HEK293T (cell line): ENCODE measurements at regions not wholly inside any gene's neighbourhood (a gene's known extent, or its start where the extent isn't known, plus 50 kb on each side); places are given as distances from the start of the nearest gene placed in this dataset.

ENCODE experiments used
- CTCF ChIA-PET: fragments of 350-600 bp; formaldehyde crosslinking; extraction: SDS; loops from one replicate; lab custom pipeline; 2021; ENCODE audit warnings: antibody characterized with exemption, inconsistent platforms; lab: Yijun Ruan, JAX
- POLR2A ChIA-PET: fragments of 350-600 bp; formaldehyde crosslinking; extraction: SDS; loops from one replicate; lab custom pipeline; 2020; ENCODE audit warnings: antibody characterized with exemption, inconsistent platforms; lab: Yijun Ruan, JAX
- DNase-seq: peaks from one replicate; pipeline ENCODE4 v3.0.0; 2012; ENCODE audit warnings: mixed read lengths; ENCODE audit errors: extremely low spot score
- ARNT ChIP-seq: fragments of 450-650 bp; IDR thresholded peaks from 2 replicates; pipeline ENCODE4 v1.6.1; 2017; ENCODE audit warnings: mild to moderate bottlenecking
- BHLHE40 ChIP-seq: fragments of 450-650 bp; IDR thresholded peaks from 2 replicates; pipeline ENCODE4 v1.6.1; 2016; ENCODE audit warnings: mild to moderate bottlenecking, moderate library complexity, borderline replicate concordance
- CTBP1 ChIP-seq: fragments of 450-650 bp; IDR thresholded peaks from 2 replicates; pipeline ENCODE4 v1.6.1; 2016; ENCODE audit warnings: borderline replicate concordance
- ELF4 ChIP-seq: fragments of 450-650 bp; IDR thresholded peaks from 2 replicates; pipeline ENCODE4 v1.6.1; 2017; ENCODE audit warnings: antibody characterized with exemption
- FOXA1 ChIP-seq: fragments of 450-650 bp; IDR thresholded peaks from 2 replicates; pipeline ENCODE4 v1.6.1; 2016; ENCODE audit warnings: mild to moderate bottlenecking
- FOXK2 ChIP-seq: fragments of 450-650 bp; IDR thresholded peaks from 2 replicates; pipeline ENCODE4 v1.6.1; 2016; ENCODE audit warnings: mild to moderate bottlenecking
- FOXM1 ChIP-seq: fragments of 450-650 bp; IDR thresholded peaks from 2 replicates; pipeline ENCODE4 v1.6.1; 2017; ENCODE audit warnings: mild to moderate bottlenecking, borderline replicate concordance
- HDGF ChIP-seq: fragments of 450-650 bp; IDR thresholded peaks from 2 replicates; pipeline ENCODE4 v1.6.1; 2017; ENCODE audit warnings: antibody characterized with exemption, borderline replicate concordance
- L3MBTL2 ChIP-seq: fragments of 450-650 bp; conservative IDR thresholded peaks from 2 replicates; pipeline ENCODE4 v1.6.1; 2016; ENCODE audit warnings: mild to moderate bottlenecking
- LEF1 ChIP-seq: fragments of 450-650 bp; IDR thresholded peaks from 2 replicates; pipeline ENCODE4 v1.6.1; 2017; ENCODE audit warnings: mild to moderate bottlenecking, borderline replicate concordance
- NFRKB ChIP-seq: fragments of 450-650 bp; IDR thresholded peaks from 2 replicates; pipeline ENCODE4 v1.6.1; 2016; ENCODE audit warnings: mild to moderate bottlenecking, moderate library complexity
- SP1 ChIP-seq: fragments of 450-650 bp; IDR thresholded peaks from 2 replicates; pipeline ENCODE4 v1.6.1; 2017
- SUZ12 ChIP-seq: fragments of 450-650 bp; IDR thresholded peaks from 2 replicates; pipeline ENCODE4 v1.6.1; 2016; ENCODE audit warnings: mild to moderate bottlenecking
- TARDBP ChIP-seq: fragments of 450-650 bp; IDR thresholded peaks from 2 replicates; pipeline ENCODE4 v1.6.1; 2016
- ZNF384 ChIP-seq: fragments of 450-650 bp; IDR thresholded peaks from 2 replicates; pipeline ENCODE4 v1.6.1; 2016
- TF ChIP-seq, protein P1 (sequence below): fragments of 450-650 bp; IDR thresholded peaks from 2 replicates; pipeline ENCODE4 v1.6.1; 2016

DNA sequence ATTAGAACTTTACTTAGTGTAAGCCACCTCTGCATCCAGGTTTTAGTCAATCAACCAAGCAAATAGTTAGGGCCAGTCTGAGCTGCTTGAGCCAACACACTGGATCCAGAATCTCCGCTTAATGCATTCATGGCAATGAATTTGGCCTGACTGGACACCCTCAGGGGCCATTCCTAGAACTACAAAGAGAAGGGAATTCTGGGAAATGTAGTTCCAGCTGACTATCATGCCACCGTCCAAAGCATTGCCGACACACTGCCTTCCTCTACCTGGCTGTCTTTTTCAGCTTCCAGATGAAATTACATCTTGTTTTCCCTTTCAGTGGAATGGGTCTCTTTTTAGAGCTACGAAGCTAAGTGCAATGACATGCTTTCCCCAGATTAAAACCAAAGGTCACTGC, 163.0 kb upstream of the IGSF21 start:
- DNase-seq: peak; percentile 20
- ChIA-PET POLR2A (no interaction called here), CTCF (no interaction called here)
- no peak for TF ChIP-seq L3MBTL2
- TF ChIP-seq ARNT: no peak
- TF ChIP-seq, protein P1, sequence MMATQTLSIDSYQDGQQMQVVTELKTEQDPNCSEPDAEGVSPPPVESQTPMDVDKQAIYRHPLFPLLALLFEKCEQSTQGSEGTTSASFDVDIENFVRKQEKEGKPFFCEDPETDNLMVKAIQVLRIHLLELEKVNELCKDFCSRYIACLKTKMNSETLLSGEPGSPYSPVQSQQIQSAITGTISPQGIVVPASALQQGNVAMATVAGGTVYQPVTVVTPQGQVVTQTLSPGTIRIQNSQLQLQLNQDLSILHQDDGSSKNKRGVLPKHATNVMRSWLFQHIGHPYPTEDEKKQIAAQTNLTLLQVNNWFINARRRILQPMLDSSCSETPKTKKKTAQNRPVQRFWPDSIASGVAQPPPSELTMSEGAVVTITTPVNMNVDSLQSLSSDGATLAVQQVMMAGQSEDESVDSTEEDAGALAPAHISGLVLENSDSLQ: no peak
- no peak for TF ChIP-seq LEF1
- no peak for TF ChIP-seq FOXM1
- TF ChIP-seq FOXA1: no peak
- no peak for TF ChIP-seq ZNF384
- no peak for TF ChIP-seq CTBP1
- no peak for TF ChIP-seq ELF4
- TF ChIP-seq SUZ12: no peak
- no peak for TF ChIP-seq NFRKB
- no peak for TF ChIP-seq BHLHE40
- no peak for TF ChIP-seq HDGF
- no peak for TF ChIP-seq FOXK2
- TF ChIP-seq TARDBP: no peak
- TF ChIP-seq SP1: no peak

DNA sequence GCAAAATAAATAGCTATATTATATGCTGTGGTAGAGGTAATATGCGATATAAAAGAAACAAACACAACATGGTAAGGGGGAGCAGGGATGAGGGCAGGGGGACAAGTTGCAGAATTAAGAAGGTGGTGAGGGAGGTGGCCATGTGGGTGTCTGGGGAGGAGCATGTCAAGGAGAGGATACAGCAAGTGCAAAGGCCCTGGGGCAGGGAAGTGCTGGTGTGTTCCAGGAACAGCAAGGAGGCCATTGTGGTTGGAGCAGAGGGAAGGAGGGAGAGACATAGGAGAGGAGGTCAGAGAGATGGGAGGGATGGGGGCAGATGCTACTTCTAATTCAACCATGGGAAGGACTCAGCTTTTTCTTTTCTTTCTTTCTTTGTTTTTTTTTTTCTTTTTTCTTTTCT, 161.2 kb upstream of the IGSF21 start:
- TF ChIP-seq LEF1: no peak
- no peak for TF ChIP-seq ELF4
- no peak for TF ChIP-seq FOXA1
- TF ChIP-seq HDGF: no peak
- TF ChIP-seq ZNF384: no peak
- no peak for TF ChIP-seq BHLHE40
- DNase-seq: no peak
- ChIA-PET CTCF (interaction anchor here (1.2 kb wide), 1 partner anchor 8 kb away, joined by 3 read pairs; no protein-coding TSS in a partner anchor), POLR2A (no interaction called here)

DNA sequence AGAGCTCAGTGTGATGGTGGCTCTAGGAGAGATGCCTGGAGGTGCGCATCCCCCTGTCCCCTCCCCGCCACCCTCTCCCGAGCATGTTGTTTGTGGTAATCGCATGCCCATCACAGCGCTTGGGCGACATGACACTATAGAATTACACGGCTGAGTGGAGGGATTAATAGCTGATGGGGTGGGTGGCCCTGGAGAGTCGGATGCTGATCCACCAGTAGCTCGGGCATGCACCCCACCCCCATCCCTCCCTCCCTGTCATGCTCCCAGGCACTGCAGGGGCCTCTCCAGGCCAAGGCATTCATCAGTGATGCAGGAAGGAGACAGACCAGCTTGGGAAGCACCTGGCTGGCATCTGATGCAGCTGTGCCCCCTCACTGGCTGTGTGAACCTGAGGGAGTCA, 159.0 kb upstream of the IGSF21 start:
- ChIA-PET POLR2A (no interaction called here), CTCF (no interaction called here)
- no peak for DNase-seq
- TF ChIP-seq TARDBP: no peak
- no peak for TF ChIP-seq ZNF384
- no peak for TF ChIP-seq LEF1
- TF ChIP-seq, protein P1: no peak

DNA sequence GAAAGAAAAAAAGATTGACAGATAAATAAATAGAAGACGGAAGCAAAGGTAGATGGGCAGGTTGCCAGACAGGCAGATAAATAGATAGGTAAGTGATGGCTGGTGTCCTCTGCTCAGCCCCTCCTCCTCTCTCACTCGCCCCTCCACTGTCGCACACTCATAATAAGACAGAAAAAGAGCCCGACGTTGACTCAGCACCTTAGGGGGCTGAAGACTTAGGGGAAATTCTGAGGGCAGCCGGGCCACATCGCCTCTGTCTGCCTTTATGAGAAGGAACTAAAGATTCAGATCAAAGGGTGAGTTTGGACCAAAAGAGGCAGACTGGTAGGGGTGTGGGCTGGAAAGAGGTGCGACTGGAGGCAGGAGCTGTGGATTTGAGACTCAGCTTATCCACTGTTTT, 158.1 kb upstream of the IGSF21 start:
- TF ChIP-seq, protein P1: no peak
- no peak for TF ChIP-seq FOXM1
- TF ChIP-seq ZNF384: no peak
- TF ChIP-seq FOXA1: no peak
- no peak for TF ChIP-seq L3MBTL2
- TF ChIP-seq NFRKB: no peak
- TF ChIP-seq FOXK2: no peak
- no peak for TF ChIP-seq SUZ12
- TF ChIP-seq TARDBP: no peak
- no peak for TF ChIP-seq CTBP1
- no peak for TF ChIP-seq HDGF
- TF ChIP-seq SP1: no peak
- TF ChIP-seq BHLHE40: no peak
- no peak for TF ChIP-seq ARNT
- no peak for TF ChIP-seq LEF1
- no peak for TF ChIP-seq ELF4
- ChIA-PET CTCF (interaction anchor here (0.7 kb wide), 1 partner anchor 22 kb away, joined by 3 read pairs; no protein-coding TSS in a partner anchor), POLR2A (no interaction called here)

DNA sequence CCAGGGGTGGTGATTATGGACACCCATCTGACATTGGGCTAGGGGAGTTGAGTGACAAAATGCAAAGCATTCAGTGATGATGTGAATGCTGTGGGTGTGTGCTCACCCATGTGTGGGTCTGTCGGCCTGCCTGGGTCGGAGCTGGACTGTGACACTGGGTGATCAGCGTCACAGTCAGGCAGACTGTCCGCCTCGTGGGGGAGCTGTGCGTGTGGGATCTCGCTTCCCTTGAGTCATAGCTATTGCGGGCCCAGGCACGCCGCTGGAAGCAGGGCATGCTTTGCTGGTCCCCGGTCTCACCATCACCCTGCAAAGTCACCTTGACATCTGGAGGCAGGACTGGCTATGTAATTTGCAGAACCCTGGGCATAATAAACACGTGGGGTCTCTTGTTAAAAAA, 156.9 kb upstream of the IGSF21 start:
- ChIA-PET CTCF (no interaction called here), POLR2A (no interaction called here)
- no peak for TF ChIP-seq CTBP1
- TF ChIP-seq ARNT: no peak
- TF ChIP-seq FOXM1: no peak
- TF ChIP-seq, protein P1: no peak
- TF ChIP-seq SUZ12: no peak
- no peak for DNase-seq

More for the DNA sequence above, 158.1 kb upstream of the IGSF21 start:
- no peak for DNase-seq

DNA sequence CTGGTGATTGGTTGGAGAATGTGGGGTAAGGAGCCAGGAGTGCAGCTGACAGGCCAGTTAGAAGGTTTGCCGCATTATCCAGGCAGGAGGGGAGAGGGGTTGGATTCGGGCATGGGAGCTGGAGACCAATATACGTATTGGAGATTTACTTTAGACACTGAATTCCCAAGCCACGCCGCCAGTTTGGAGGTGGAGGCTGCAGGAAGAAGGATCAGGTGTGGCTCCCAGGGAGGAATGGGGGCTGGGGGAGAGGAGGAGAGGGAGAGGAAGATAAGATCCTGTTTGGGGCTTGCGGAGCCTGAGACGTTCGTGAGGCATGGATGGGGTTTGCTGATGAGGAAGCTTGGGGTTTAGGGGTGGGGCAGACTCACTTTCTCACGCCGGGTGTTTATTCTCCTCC, 155.1 kb upstream of the IGSF21 start:
- TF ChIP-seq, protein P1: no peak
- no peak for TF ChIP-seq BHLHE40
- no peak for TF ChIP-seq HDGF
- TF ChIP-seq TARDBP: no peak
- TF ChIP-seq SUZ12: no peak
- no peak for TF ChIP-seq L3MBTL2
- TF ChIP-seq LEF1: no peak
- TF ChIP-seq FOXK2: no peak
- no peak for TF ChIP-seq ARNT
- no peak for TF ChIP-seq FOXA1
- no peak for TF ChIP-seq ELF4
- no peak for TF ChIP-seq NFRKB
- no peak for TF ChIP-seq ZNF384
- TF ChIP-seq SP1: no peak
- no peak for TF ChIP-seq CTBP1
- TF ChIP-seq FOXM1: no peak
- CTCF ChIA-PET: no interaction called here
- DNase-seq: no peak
- POLR2A ChIA-PET: no interaction called here
